Chondrocyte (in vitro differentiated cells): ENCODE measurements at regions not wholly inside any gene's neighbourhood (a gene's known extent, or its start where the extent isn't known, plus 50 kb on each side); places are given as distances from the start of the nearest gene placed in this dataset.

Experiments used
- DNase-seq: peaks from one replicate; pipeline ENCODE4 v3.0.0; 2021; ENCODE audit warnings: mixed read lengths, low spot score
- H3K27ac Mint-ChIP-seq: one replicate; pipeline ENCODE4 v1.8.0; 2021; ENCODE audit warnings: mild to moderate bottlenecking, moderate library complexity, mixed read lengths; ENCODE audit not compliant: unreplicated experiment
- H3K27me3 Mint-ChIP-seq: 2 replicates; pipeline ENCODE4 v1.8.0; 2021; ENCODE audit warnings: low read depth, mixed read lengths
- H3K36me3 Mint-ChIP-seq: 2 replicates; pipeline ENCODE4 v1.8.0; 2021; ENCODE audit warnings: low read depth, mixed read lengths
- H3K4me1 Mint-ChIP-seq: 2 replicates; pipeline ENCODE4 v1.8.0; 2021; ENCODE audit warnings: low read depth, mild to moderate bottlenecking, mixed read lengths
- H3K4me3 Mint-ChIP-seq: one replicate; pipeline ENCODE4 v1.8.0; 2021; ENCODE audit warnings: mild to moderate bottlenecking, moderate library complexity, mixed read lengths; ENCODE audit not compliant: unreplicated experiment
- H3K9me3 Mint-ChIP-seq: 2 replicates; pipeline ENCODE4 v1.8.0; 2021; ENCODE audit warnings: low read depth, mixed read lengths
- TF ChIP-seq, protein P1 (sequence below): fragments of 200-600 bp; sonication (generic); IDR thresholded peaks from 2 replicates; pipeline ENCODE4 v1.5.0; 2021; ENCODE audit warnings: antibody characterized with exemption, mild to moderate bottlenecking, moderate library complexity

GRCh38 chr2:13578547-13578946, 861.8 kb downstream of the TRIB2 start:
- Mint-ChIP-seq H3K36me3 (no peaks in the 10 kb centered on the region), H3K4me3 (no peak overlapping the region), H3K4me1 (no peaks in the 10 kb centered on the region), H3K9me3 (no peaks in the 10 kb centered on the region), H3K27me3 (peaks cover 2% of the 10 kb centered on the region), H3K27ac (no peak overlapping the region)
- no peak for DNase-seq
- TF ChIP-seq, protein P1, sequence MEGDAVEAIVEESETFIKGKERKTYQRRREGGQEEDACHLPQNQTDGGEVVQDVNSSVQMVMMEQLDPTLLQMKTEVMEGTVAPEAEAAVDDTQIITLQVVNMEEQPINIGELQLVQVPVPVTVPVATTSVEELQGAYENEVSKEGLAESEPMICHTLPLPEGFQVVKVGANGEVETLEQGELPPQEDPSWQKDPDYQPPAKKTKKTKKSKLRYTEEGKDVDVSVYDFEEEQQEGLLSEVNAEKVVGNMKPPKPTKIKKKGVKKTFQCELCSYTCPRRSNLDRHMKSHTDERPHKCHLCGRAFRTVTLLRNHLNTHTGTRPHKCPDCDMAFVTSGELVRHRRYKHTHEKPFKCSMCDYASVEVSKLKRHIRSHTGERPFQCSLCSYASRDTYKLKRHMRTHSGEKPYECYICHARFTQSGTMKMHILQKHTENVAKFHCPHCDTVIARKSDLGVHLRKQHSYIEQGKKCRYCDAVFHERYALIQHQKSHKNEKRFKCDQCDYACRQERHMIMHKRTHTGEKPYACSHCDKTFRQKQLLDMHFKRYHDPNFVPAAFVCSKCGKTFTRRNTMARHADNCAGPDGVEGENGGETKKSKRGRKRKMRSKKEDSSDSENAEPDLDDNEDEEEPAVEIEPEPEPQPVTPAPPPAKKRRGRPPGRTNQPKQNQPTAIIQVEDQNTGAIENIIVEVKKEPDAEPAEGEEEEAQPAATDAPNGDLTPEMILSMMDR, result no peak

GRCh38 chr2:13581471-13581870, 864.7 kb downstream of the TRIB2 start:
- Mint-ChIP-seq H3K36me3 (no peaks in the 10 kb centered on the region), H3K9me3 (no peaks in the 10 kb centered on the region), H3K4me1 (no peaks in the 10 kb centered on the region), H3K27me3 (peaks cover 2% of the 10 kb centered on the region), H3K4me3 (no peak overlapping the region), H3K27ac (no peak overlapping the region)
- TF ChIP-seq, protein P1, result no peak
- no peak for DNase-seq

DNA sequence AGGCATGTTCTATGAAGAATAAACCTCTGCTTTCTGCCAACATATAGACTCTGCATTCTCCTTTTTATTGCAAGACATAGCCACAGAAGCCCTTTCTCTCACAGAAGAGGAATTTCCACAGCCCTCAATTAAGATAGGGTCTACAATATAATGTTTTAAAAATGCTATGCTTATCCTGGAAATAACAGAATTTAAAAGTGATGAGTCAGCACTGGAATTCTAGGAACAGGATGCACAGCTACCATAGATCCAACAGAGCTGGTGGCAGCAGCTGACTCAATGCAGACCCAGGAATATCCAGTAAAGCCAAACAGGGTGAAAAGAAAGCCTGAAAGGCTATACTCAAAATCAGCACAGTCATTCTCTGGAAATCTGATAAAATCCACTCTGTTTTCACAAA, 866.9 kb downstream of the TRIB2 start:
- Mint-ChIP-seq H3K36me3 (no peaks in the 10 kb centered on the region), H3K4me1 (no peaks in the 10 kb centered on the region), H3K4me3 (no peak overlapping the region), H3K9me3 (no peaks in the 10 kb centered on the region), H3K27me3 (peaks cover 4% of the 10 kb centered on the region), H3K27ac (no peak overlapping the region)
- no peak for DNase-seq
- TF ChIP-seq, protein P1, result no peak

DNA sequence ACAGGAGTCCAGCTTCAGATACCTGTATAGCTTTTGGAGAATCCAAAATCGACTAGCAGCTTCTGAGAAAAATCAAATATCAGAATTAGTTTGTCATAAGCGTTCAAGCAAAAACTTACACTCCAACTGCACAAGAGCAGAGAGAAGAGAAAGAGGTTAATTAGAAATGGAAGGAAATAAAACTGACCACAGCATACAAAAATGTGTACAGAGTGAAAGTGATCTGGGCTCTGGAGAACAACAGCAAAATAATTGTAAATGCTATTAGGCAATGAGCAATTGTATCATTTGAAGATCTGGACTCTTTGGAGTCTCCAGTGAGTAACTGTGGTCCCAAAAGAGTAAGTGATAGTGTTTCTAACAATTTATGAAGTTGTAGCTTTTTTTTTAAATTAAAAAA, 867.3 kb downstream of the TRIB2 start:
- Mint-ChIP-seq H3K9me3 (no peaks in the 10 kb centered on the region), H3K4me1 (no peaks in the 10 kb centered on the region), H3K4me3 (no peak overlapping the region), H3K27ac (no peak overlapping the region), H3K36me3 (no peaks in the 10 kb centered on the region), H3K27me3 (peaks cover 4% of the 10 kb centered on the region)
- TF ChIP-seq, protein P1, result no peak
- no peak for DNase-seq

DNA sequence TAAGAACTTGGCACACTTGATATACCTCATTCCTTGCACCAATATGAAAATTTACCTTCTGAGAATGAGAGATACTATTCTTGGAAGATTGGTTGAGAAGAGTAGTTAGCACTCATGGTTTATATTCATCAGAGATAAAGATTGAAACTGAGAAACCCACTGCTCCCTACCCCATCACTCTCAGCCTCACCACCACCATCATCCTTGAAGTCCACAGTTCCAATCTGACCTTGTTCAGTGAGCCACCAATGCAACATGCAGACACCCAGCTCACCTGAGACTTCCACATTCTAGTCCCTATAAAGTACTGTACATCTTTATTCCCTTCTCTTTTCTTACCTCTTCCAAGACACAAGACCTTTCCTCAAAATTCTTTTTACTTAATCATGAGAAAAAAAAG, 869.0 kb downstream of the TRIB2 start:
- peaks cover 4% of the 10 kb centered on the region for H3K27me3 Mint-ChIP-seq
- TF ChIP-seq, protein P1, result no peak
- H3K9me3 Mint-ChIP-seq, result no peaks in the 10 kb centered on the region
- DNase-seq, result no peak
- H3K4me1 Mint-ChIP-seq, result no peaks in the 10 kb centered on the region
- H3K36me3 Mint-ChIP-seq, result no peaks in the 10 kb centered on the region
- H3K4me3 Mint-ChIP-seq, result no peak overlapping the region
- H3K27ac Mint-ChIP-seq, result no peak overlapping the region
